Fibroblast of lung (primary cell): ENCODE measurements at regions not wholly inside any gene's neighbourhood (a gene's known extent, or its start where the extent isn't known, plus 50 kb on each side); places are given as distances from the start of the nearest gene placed in this dataset.

Source experiments
- DNase-seq, 2 donors: peaks; one replicate each; pipeline versions ENCODE4 v3.0.0 to v3.0.0-alpha.2; 2010; ENCODE audit warnings: low read depth in 2 of 2
- H2AFZ ChIP-seq: 2 replicates; pipeline ENCODE4 v1.5.1; 2012; ENCODE audit warnings: low read length, control low read depth, inconsistent platforms
- H3K27ac ChIP-seq: 2 replicates; pipeline ENCODE4 v1.5.1; 2011; ENCODE audit warnings: low read length, control low read depth; ENCODE audit not compliant: insufficient read depth
- H3K27me3 ChIP-seq: 2 replicates; pipeline ENCODE4 v1.5.1; 2011; ENCODE audit warnings: mild to moderate bottlenecking, low read length; ENCODE audit not compliant: control insufficient read depth, insufficient read depth
- H3K36me3 ChIP-seq: 2 replicates; pipeline ENCODE4 v1.5.1; 2011; ENCODE audit warnings: low read length; ENCODE audit not compliant: control insufficient read depth, insufficient read depth
- H3K4me1 ChIP-seq: 2 replicates; pipeline ENCODE4 v1.5.1; 2011; ENCODE audit warnings: low read length; ENCODE audit not compliant: control insufficient read depth, insufficient read depth; ENCODE audit errors: extremely low read depth
- H3K4me2 ChIP-seq: 2 replicates; pipeline ENCODE4 v1.5.1; 2011; ENCODE audit warnings: low read length, control low read depth; ENCODE audit not compliant: insufficient read depth; ENCODE audit errors: extremely low read depth
- H3K4me3 ChIP-seq, 4 experiments: fragments of 200-600 bp in 1 of 4; sonication (generic) in 1 of 4; replicated peaks in 1 of 4; 2 replicates each; pipeline ENCODE4 v1.5.1; 2011 to 2016; ENCODE audit warnings: low read length in 4 of 4, low read depth in 3 of 4, mild to moderate bottlenecking in 3 of 4, control low read depth in 2 of 4, inconsistent platforms in 1 of 4, mixed read lengths in 1 of 4; ENCODE audit not compliant: insufficient read depth in 1 of 4; ENCODE audit errors: control extremely low read depth in 1 of 4
- H3K79me2 ChIP-seq: 2 replicates; pipeline ENCODE4 v1.5.1; 2012; ENCODE audit warnings: mild to moderate bottlenecking, low read length, inconsistent platforms; ENCODE audit not compliant: control insufficient read depth, insufficient read depth
- H3K9ac ChIP-seq: 2 replicates; pipeline ENCODE4 v1.5.1; 2011; ENCODE audit warnings: mild to moderate bottlenecking, low read length, control low read depth; ENCODE audit not compliant: insufficient read depth
- H3K9me3 ChIP-seq: 2 replicates; pipeline ENCODE4 v1.5.1; 2012; ENCODE audit warnings: low read depth, low read length; ENCODE audit not compliant: control insufficient read depth, insufficient read depth
- H4K20me1 ChIP-seq: 2 replicates; pipeline ENCODE4 v1.5.1; 2011; ENCODE audit warnings: low read length; ENCODE audit not compliant: control insufficient read depth, insufficient read depth; ENCODE audit errors: extremely low read depth
- CTCF ChIP-seq, 2 donors: IDR thresholded peaks in 1 of 2; conservative IDR thresholded peaks in 1 of 2; 1 replicate in 1 of 2; 2 replicates in 1 of 2; pipeline ENCODE4 v1.5.1; 2011 to 2012; ENCODE audit warnings: low read length in 2 of 2, control low read depth in 1 of 2, inconsistent platforms in 1 of 2, low read depth in 1 of 2, mild to moderate bottlenecking in 1 of 2
- EZH2 ChIP-seq: IDR thresholded peaks from 2 replicates; pipeline ENCODE4 v1.5.1; 2012; ENCODE audit warnings: low read length, control low read depth, mild to moderate bottlenecking; ENCODE audit errors: missing control alignments

GRCh38 chr3:76610150-76610549, 429.7 kb upstream of the ROBO2 start:
- H3K27me3 ChIP-seq, result no peaks in the 10 kb centered on the region
- H2AFZ ChIP-seq, result no peak overlapping the region
- no peaks in the 10 kb centered on the region for H3K79me2 ChIP-seq
- H3K36me3 ChIP-seq, result no peaks in the 10 kb centered on the region
- H3K9ac ChIP-seq, result no peak overlapping the region
- H4K20me1 ChIP-seq, result no peaks in the 10 kb centered on the region
- TF ChIP-seq EZH2 (no peak), CTCF (conservative IDR thresholded peaks at IDR 0.05 in 1 of 2, IDR thresholded peaks at IDR 0.05 in 1 of 2; ENCODE audit: low read depth in 1 of 2, low read length in 2 of 2) (no peak)
- H3K9me3 ChIP-seq, result no peaks in the 10 kb centered on the region
- H3K4me3 ChIP-seq, result no peak overlapping the region
- DNase-seq, result no peak
- H3K27ac ChIP-seq, result no peak overlapping the region
- H3K4me1 ChIP-seq, result no peaks in the 10 kb centered on the region
- H3K4me2 ChIP-seq, result no peak overlapping the region

DNA sequence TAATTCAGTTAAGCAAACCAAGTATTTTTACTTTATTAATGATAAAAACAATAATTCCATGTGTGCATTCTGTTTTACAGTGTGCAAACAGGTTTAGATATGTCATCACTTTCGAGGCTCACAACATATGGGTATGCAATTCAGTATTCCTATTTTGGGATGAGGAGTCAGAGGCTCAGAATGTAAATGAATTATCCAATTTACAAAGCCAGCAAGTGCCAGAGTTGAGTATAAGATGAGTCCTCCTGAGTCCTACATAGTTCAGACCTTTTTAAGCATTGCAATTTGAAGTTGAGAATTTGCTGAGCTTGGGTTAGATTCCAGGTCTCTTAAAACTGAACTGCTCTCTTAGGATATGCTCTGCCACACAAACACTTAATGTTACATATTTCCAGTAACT, 424.2 kb upstream of the ROBO2 start:
- Histone ChIP-seq H3K36me3 (no peaks in the 10 kb centered on the region), H3K79me2 (no peaks in the 10 kb centered on the region), H3K27me3 (no peaks in the 10 kb centered on the region), H3K4me1 (no peaks in the 10 kb centered on the region), H4K20me1 (no peaks in the 10 kb centered on the region), H3K9ac (no peak overlapping the region), H2AFZ (no peak overlapping the region), H3K4me2 (no peak overlapping the region), H3K4me3 (no peak overlapping the region), H3K27ac (no peak overlapping the region), H3K9me3 (no peaks in the 10 kb centered on the region)
- no peak for TF ChIP-seq EZH2
- TF ChIP-seq CTCF (conservative IDR thresholded peaks at IDR 0.05 in 1 of 2, IDR thresholded peaks at IDR 0.05 in 1 of 2; ENCODE audit: low read depth in 1 of 2, low read length in 2 of 2), result no peak
- peak in 1 of 2 donors; percentile 1 for DNase-seq

GRCh38 chr3:76624164-76624563, 415.7 kb upstream of the ROBO2 start:
- no peaks in the 10 kb centered on the region for H3K4me1 ChIP-seq
- no peak for DNase-seq

More at GRCh38 chr3:76624164-76624563, 415.7 kb upstream of the ROBO2 start:
- Histone ChIP-seq H2AFZ (no peak overlapping the region), H3K9ac (no peak overlapping the region), H3K36me3 (no peaks in the 10 kb centered on the region), H3K27ac (no peak overlapping the region), H4K20me1 (no peaks in the 10 kb centered on the region), H3K79me2 (no peaks in the 10 kb centered on the region), H3K27me3 (no peaks in the 10 kb centered on the region), H3K9me3 (no peaks in the 10 kb centered on the region), H3K4me2 (no peak overlapping the region), H3K4me3 (no peak overlapping the region)
- TF ChIP-seq CTCF (conservative IDR thresholded peaks at IDR 0.05 in 1 of 2, IDR thresholded peaks at IDR 0.05 in 1 of 2; ENCODE audit: low read depth in 1 of 2, low read length in 2 of 2), result no peak
